T-cell (primary cell): ENCODE measurements at regions not wholly inside any gene's neighbourhood (a gene's known extent, or its start where the extent isn't known, plus 50 kb on each side); places are given as distances from the start of the nearest gene placed in this dataset.
"Not testable (repeated sequence)": the region's sequence is repeated elsewhere in the genome, so short reads cannot be mapped to it uniquely, and the experiment has no call there.

ENCODE experiments used
- ATAC-seq, 4 experiments: fragments of 200-7000 bp in 3 of 4; fragments of 150-1000 bp in 1 of 4; cut with Tn5 transposase; replicated peaks in 1 of 4; 1 replicate in 3 of 4; 2 replicates in 1 of 4; pipeline ENCODE4 v1.10.0; 2021; ENCODE audit warnings: moderate library complexity in 3 of 4, mild to moderate bottlenecking in 2 of 4, moderate number of reproducible peaks in 1 of 4
- CTCF ChIA-PET, 2 donors: fragments of 300-600 bp; sonication (Branson Sonifier 250); formaldehyde crosslinking; loops; one replicate each; lab custom pipeline; 2022; ENCODE audit warnings: antibody characterized with exemption in 2 of 2; lab: Charles Lee
- POLR2A ChIA-PET, 2 donors: fragments of 300-600 bp; sonication (Branson Sonifier 250); formaldehyde crosslinking; loops; one replicate each; lab custom pipeline; 2022; ENCODE audit warnings: antibody characterized with exemption in 2 of 2; lab: Charles Lee
- DNase-seq, 35 experiments: peaks; one replicate each; pipeline versions ENCODE4 v3.0.0 to v3.0.0-alpha.2; 2013 to 2023
- H3K27ac ChIP-seq: one replicate; pipeline ENCODE4 v1.5.1; 2013; ENCODE audit warnings: low read length
- H3K27me3 ChIP-seq, 2 experiments: replicated peaks in 1 of 2; 1 replicate in 1 of 2; 2 replicates in 1 of 2; pipeline versions ENCODE4 v1.6.1 to v1.7.0; 2013; ENCODE audit warnings: low read length in 1 of 2, mixed read lengths in 1 of 2; ENCODE audit not compliant: control insufficient read depth in 2 of 2, insufficient read depth in 2 of 2; ENCODE audit errors: extremely low read depth in 1 of 2
- H3K36me3 ChIP-seq, 2 donors: 1 replicate in 1 of 2; 2 replicates in 1 of 2; pipeline versions ENCODE4 v1.6.1 to v1.7.0; 2013; ENCODE audit warnings: low read length in 1 of 2; ENCODE audit not compliant: control insufficient read depth in 2 of 2, insufficient read depth in 1 of 2; ENCODE audit errors: extremely low read depth in 1 of 2
- H3K4me1 ChIP-seq, 2 experiments: 1 replicate in 1 of 2; 2 replicates in 1 of 2; pipeline versions ENCODE4 v1.6.1 to v1.7.0; 2013; ENCODE audit warnings: low read length in 2 of 2, mixed read lengths in 1 of 2; ENCODE audit not compliant: insufficient read depth in 2 of 2, control insufficient read depth in 1 of 2; ENCODE audit errors: extremely low read depth in 1 of 2
- H3K4me3 ChIP-seq, 2 donors: 1 replicate in 1 of 2; 2 replicates in 1 of 2; pipeline versions ENCODE4 v1.5.1 to v1.7.0; 2013; ENCODE audit warnings: mild to moderate bottlenecking in 2 of 2, low read length in 1 of 2, moderate library complexity in 1 of 2; ENCODE audit not compliant: control insufficient read depth in 1 of 2; ENCODE audit errors: extremely low read depth in 1 of 2
- H3K9me3 ChIP-seq: 2 replicates; pipeline ENCODE4 v1.7.0; 2013
- H3K27ac Mint-ChIP-seq, 2 donors: one replicate each; pipeline ENCODE4 v1.8.0; 2020 to 2021; ENCODE audit warnings: mild to moderate bottlenecking in 2 of 2, mixed read lengths in 2 of 2
- H3K27me3 Mint-ChIP-seq, 2 donors: one replicate each; pipeline ENCODE4 v1.8.0; 2021 to 2022; ENCODE audit warnings: mixed read lengths in 2 of 2
- H3K36me3 Mint-ChIP-seq: one replicate; pipeline ENCODE4 v1.8.0; 2021; ENCODE audit warnings: mixed read lengths
- H3K4me1 Mint-ChIP-seq, 3 donors: one replicate each; pipeline ENCODE4 v1.8.0; 2020 to 2022; ENCODE audit warnings: mixed read lengths in 3 of 3, mild to moderate bottlenecking in 1 of 3
- H3K4me3 Mint-ChIP-seq, 3 donors: one replicate each; pipeline ENCODE4 v1.8.0; 2020 to 2022; ENCODE audit warnings: mild to moderate bottlenecking in 3 of 3, mixed read lengths in 3 of 3, moderate library complexity in 3 of 3
- H3K9me3 Mint-ChIP-seq, 3 donors: one replicate each; pipeline ENCODE4 v1.8.0; 2020 to 2022; ENCODE audit warnings: mixed read lengths in 3 of 3
- WGBS: methylation state at CpG from one replicate; pipeline ENCODE4 v1.1.5; 2013; ENCODE audit warnings: missing lambda C conversion rate; ENCODE audit not compliant: insufficient coverage; 5-methylcytosine and 5-hydroxymethylcytosine counted together

GRCh38 chr3:20370273-20371063, 184.5 kb upstream of the SGO1 start:
- H3K9me3 ChIP-seq, POLR2A ChIA-PET, ATAC-seq, H3K4me3 ChIP-seq, DNase-seq, H3K27ac Mint-ChIP-seq, H3K4me3 Mint-ChIP-seq, H3K4me1 ChIP-seq, CTCF ChIA-PET, H3K9me3 Mint-ChIP-seq, H3K27me3 Mint-ChIP-seq, H3K36me3 ChIP-seq, H3K4me1 Mint-ChIP-seq, H3K27ac ChIP-seq, H3K36me3 Mint-ChIP-seq, H3K27me3 ChIP-seq: not testable (repeated sequence)
- 93% methylated on average over 22 of the region's 23 CpGs for WGBS

- POLR2A ChIA-PET, result no interaction called here
- H3K27ac Mint-ChIP-seq, result no peak overlapping the region
Observed at GRCh38 chr3:20361000-20361399, 175.0 kb upstream of the SGO1 start.

GRCh38 chr3:20353286-20353685, 167.3 kb upstream of the SGO1 start:
- Histone ChIP-seq H3K27me3 (no peaks in the 10 kb centered on the region), H3K36me3 (no peaks in the 10 kb centered on the region), H3K4me3 (no peak overlapping the region), H3K4me1 (no peaks in the 10 kb centered on the region), H3K27ac (no peak overlapping the region), H3K9me3 (no peaks in the 10 kb centered on the region)
- peaks cover 3% of the 10 kb centered on the region for H3K36me3 Mint-ChIP-seq
- H3K27me3 Mint-ChIP-seq, result no peaks in the 10 kb centered on the region
- ChIA-PET POLR2A (no interaction called here), CTCF (no interaction called here)
- no peak for ATAC-seq
- H3K27ac Mint-ChIP-seq, result no peak overlapping the region
- no peak for DNase-seq
- H3K9me3 Mint-ChIP-seq, result peaks cover 0 to 5% (median 3%) of the 10 kb centered on the region in 3 donors
- no peaks in the 10 kb centered on the region for H3K4me1 Mint-ChIP-seq
- no peak overlapping the region for H3K4me3 Mint-ChIP-seq
- no CpG with 5 or more reads among the region's 1 CpG for WGBS

More at GRCh38 chr3:20361000-20361399, 175.0 kb upstream of the SGO1 start:
- H3K36me3 ChIP-seq, result no peaks in the 10 kb centered on the region
- peaks cover 14% of the 10 kb centered on the region for H3K36me3 Mint-ChIP-seq
- H3K9me3 Mint-ChIP-seq, result peaks cover 5 to 8% (median 6%) of the 10 kb centered on the region in 3 donors
- no CpG with 5 or more reads among the region's 3 CpGs for WGBS
- H3K27me3 Mint-ChIP-seq, result no peaks in the 10 kb centered on the region
- CTCF ChIA-PET, result no interaction called here
- H3K4me1 Mint-ChIP-seq, result no peaks in the 10 kb centered on the region
- H3K4me3 ChIP-seq, result no peak overlapping the region
- H3K9me3 ChIP-seq, result no peaks in the 10 kb centered on the region
- no peaks in the 10 kb centered on the region for H3K27me3 ChIP-seq
- H3K4me1 ChIP-seq, result no peaks in the 10 kb centered on the region
- no peak overlapping the region for H3K4me3 Mint-ChIP-seq
- no peak for DNase-seq
- no peak for ATAC-seq
- H3K27ac ChIP-seq, result no peak overlapping the region

GRCh38 chr3:20352546-20353179, 166.7 kb upstream of the SGO1 start:
- H3K27ac ChIP-seq, result no peak overlapping the region
- ChIA-PET POLR2A (no interaction called here), CTCF (no interaction called here)
- H3K27me3 ChIP-seq, result no peaks in the 10 kb centered on the region
- no CpG with 5 or more reads among the region's 3 CpGs for WGBS
- Mint-ChIP-seq H3K4me3 (no peak overlapping the region), H3K9me3 (peaks cover 0 to 2% (median 0%) of the 10 kb centered on the region in 3 donors), H3K27ac (no peak overlapping the region), H3K36me3 (peaks cover 3% of the 10 kb centered on the region), H3K27me3 (no peaks in the 10 kb centered on the region), H3K4me1 (no peaks in the 10 kb centered on the region)
- H3K4me1 ChIP-seq, result no peaks in the 10 kb centered on the region
- no peak overlapping the region for H3K4me3 ChIP-seq
- ATAC-seq (no peak), DNase-seq (no peak)
- H3K9me3 ChIP-seq, result no peaks in the 10 kb centered on the region
- no peaks in the 10 kb centered on the region for H3K36me3 ChIP-seq

GRCh38 chr3:20350449-20350848, 164.4 kb upstream of the SGO1 start:
- no peaks in the 10 kb centered on the region for H3K36me3 ChIP-seq
- no peaks in the 10 kb centered on the region for H3K4me1 ChIP-seq
- Mint-ChIP-seq H3K27me3 (no peaks in the 10 kb centered on the region), H3K36me3 (peaks cover 3% of the 10 kb centered on the region), H3K9me3 (no peaks in the 10 kb centered on the region), H3K27ac (no peak overlapping the region), H3K4me3 (no peak overlapping the region), H3K4me1 (no peaks in the 10 kb centered on the region)
- DNase-seq (no peak), ATAC-seq (no peak)
- ChIA-PET POLR2A (no interaction called here), CTCF (interaction anchor here in 1 of 2 donors (0.6 kb wide), 1 partner anchor 50 kb away, joined by 4 read pairs; no protein-coding TSS in a partner anchor)
- H3K27ac ChIP-seq, result no peak overlapping the region
- H3K9me3 ChIP-seq, result no peaks in the 10 kb centered on the region
- H3K27me3 ChIP-seq, result no peaks in the 10 kb centered on the region
- no peak overlapping the region for H3K4me3 ChIP-seq

GRCh38 chr3:20346916-20347315, 160.9 kb upstream of the SGO1 start:
- no peaks in the 10 kb centered on the region for H3K27me3 Mint-ChIP-seq
- H3K36me3 Mint-ChIP-seq, result peaks cover 3% of the 10 kb centered on the region
- ChIA-PET POLR2A (no interaction called here), CTCF (interaction anchor here in 1 of 2 donors (0.5 kb wide), 1 partner anchor 268 kb away, joined by 3 read pairs; no protein-coding TSS in a partner anchor)
- no peak for ATAC-seq
- no peaks in the 10 kb centered on the region for H3K4me1 ChIP-seq
- no peak overlapping the region for H3K4me3 ChIP-seq
- H3K27ac ChIP-seq, result no peak overlapping the region
- H3K9me3 Mint-ChIP-seq, result no peaks in the 10 kb centered on the region
- H3K36me3 ChIP-seq, result no peaks in the 10 kb centered on the region
- no peaks in the 10 kb centered on the region for H3K4me1 Mint-ChIP-seq
- no CpG with 5 or more reads among the region's 2 CpGs for WGBS
- DNase-seq, result no peak
- no peak overlapping the region for H3K27ac Mint-ChIP-seq
- no peak overlapping the region for H3K4me3 Mint-ChIP-seq
- H3K27me3 ChIP-seq, result no peaks in the 10 kb centered on the region
- H3K9me3 ChIP-seq, result no peaks in the 10 kb centered on the region
